Nephron (organoid): ENCODE measurements at regions not wholly inside any gene's neighbourhood (a gene's known extent, or its start where the extent isn't known, plus 50 kb on each side); places are given as distances from the start of the nearest gene placed in this dataset.

ENCODE experiments used
- H3K27ac Mint-ChIP-seq, 3 experiments: 2 replicates each; pipeline ENCODE4 v1.8.0; 2020; ENCODE audit warnings: mixed read lengths in 3 of 3, mild to moderate bottlenecking in 2 of 3, moderate library complexity in 1 of 3
- H3K27me3 Mint-ChIP-seq: 2 replicates; pipeline ENCODE4 v1.8.0; 2021; ENCODE audit warnings: low read depth, mild to moderate bottlenecking, moderate library complexity, mixed read lengths
- H3K36me3 Mint-ChIP-seq: 2 replicates; pipeline ENCODE4 v1.8.0; 2020; ENCODE audit warnings: low read depth, mixed read lengths
- H3K4me1 Mint-ChIP-seq: 2 replicates; pipeline ENCODE4 v1.8.0; 2020; ENCODE audit warnings: mixed read lengths
- H3K4me3 Mint-ChIP-seq, 3 experiments: 2 replicates each; pipeline ENCODE4 v1.8.0; 2020; ENCODE audit warnings: mild to moderate bottlenecking in 3 of 3, mixed read lengths in 3 of 3, moderate library complexity in 2 of 3
- H3K9me3 Mint-ChIP-seq: 2 replicates; pipeline ENCODE4 v1.8.0; 2020; ENCODE audit warnings: mixed read lengths
- CTCF ChIP-seq, 3 experiments: fragments of 200-600 bp; sonication (generic); IDR thresholded peaks; one replicate each; pipeline ENCODE4 v1.5.0; 2021; ENCODE audit warnings: antibody characterized with exemption in 3 of 3; ENCODE audit not compliant: unreplicated experiment in 3 of 3

GRCh38 chr17:79296243-79296642 lies 221.6 kb downstream of the ENGASE start:
- H3K36me3 Mint-ChIP-seq: no peaks in the 10 kb centered on the region
- H3K4me3 Mint-ChIP-seq: no peak overlapping the region
- H3K27me3 Mint-ChIP-seq: peaks cover 79% of the 10 kb centered on the region
- no peaks in the 10 kb centered on the region for H3K4me1 Mint-ChIP-seq
- TF ChIP-seq CTCF (IDR thresholded peaks at IDR 0.05; ENCODE audit: unreplicated experiment in 3 of 3): no peak
- H3K27ac Mint-ChIP-seq: no peak overlapping the region
- H3K9me3 Mint-ChIP-seq: peaks cover 4% of the 10 kb centered on the region

GRCh38 chr17:79295307-79295706 lies 220.7 kb downstream of the ENGASE start:
- Mint-ChIP-seq H3K4me1 (no peaks in the 10 kb centered on the region), H3K27me3 (peaks cover 82% of the 10 kb centered on the region), H3K36me3 (no peaks in the 10 kb centered on the region), H3K9me3 (peaks cover 4% of the 10 kb centered on the region), H3K27ac (no peak overlapping the region), H3K4me3 (no peak overlapping the region)
- no peak for TF ChIP-seq CTCF (IDR thresholded peaks at IDR 0.05; ENCODE audit: unreplicated experiment in 3 of 3)

GRCh38 chr17:79294459-79295071 lies 219.9 kb downstream of the ENGASE start:
- Mint-ChIP-seq H3K27ac (no peak overlapping the region), H3K4me3 (peak overlapping the region in 1 of 3 experiments; percentile 15), H3K4me1 (no peaks in the 10 kb centered on the region), H3K9me3 (peaks cover 4% of the 10 kb centered on the region), H3K27me3 (peaks cover 83% of the 10 kb centered on the region), H3K36me3 (no peaks in the 10 kb centered on the region)
- TF ChIP-seq CTCF (IDR thresholded peaks at IDR 0.05; ENCODE audit: unreplicated experiment in 3 of 3): no peak

- no peak overlapping the region for H3K27ac Mint-ChIP-seq
- no peak for TF ChIP-seq CTCF (IDR thresholded peaks at IDR 0.05; ENCODE audit: unreplicated experiment in 3 of 3)
- peaks cover 88% of the 10 kb centered on the region for H3K27me3 Mint-ChIP-seq
- H3K4me3 Mint-ChIP-seq: no peak overlapping the region
- H3K9me3 Mint-ChIP-seq: peaks cover 4% of the 10 kb centered on the region
- no peaks in the 10 kb centered on the region for H3K36me3 Mint-ChIP-seq
- H3K4me1 Mint-ChIP-seq: no peaks in the 10 kb centered on the region
Observed at GRCh38 chr17:79292501-79292900, 217.9 kb downstream of the ENGASE start.

GRCh38 chr17:79291391-79291790 lies 216.8 kb downstream of the ENGASE start:
- Mint-ChIP-seq H3K9me3 (peaks cover 4% of the 10 kb centered on the region), H3K4me1 (no peaks in the 10 kb centered on the region), H3K36me3 (no peaks in the 10 kb centered on the region), H3K27me3 (peaks cover 86% of the 10 kb centered on the region), H3K4me3 (no peak overlapping the region), H3K27ac (no peak overlapping the region)
- TF ChIP-seq CTCF (IDR thresholded peaks at IDR 0.05; ENCODE audit: unreplicated experiment in 3 of 3): no peak

- H3K4me3 Mint-ChIP-seq: no peak overlapping the region
- H3K9me3 Mint-ChIP-seq: peaks cover 4% of the 10 kb centered on the region
- no peaks in the 10 kb centered on the region for H3K4me1 Mint-ChIP-seq
- peaks cover 85% of the 10 kb centered on the region for H3K27me3 Mint-ChIP-seq
- no peaks in the 10 kb centered on the region for H3K36me3 Mint-ChIP-seq
- TF ChIP-seq CTCF (IDR thresholded peaks at IDR 0.05; ENCODE audit: unreplicated experiment in 3 of 3): no peak
- H3K27ac Mint-ChIP-seq: no peak overlapping the region
Observed at GRCh38 chr17:79290726-79291125, 216.1 kb downstream of the ENGASE start.
